CD14-positive monocyte (primary cell): ENCODE measurements at regions not wholly inside any gene's neighbourhood (a gene's known extent, or its start where the extent isn't known, plus 50 kb on each side); places are given as distances from the start of the nearest gene placed in this dataset.

Source experiments
- DNase-seq, 3 donors: peaks; one replicate each; pipeline ENCODE4 v3.0.0-alpha.2; 2011 to 2022
- H2AFZ ChIP-seq: 2 replicates; pipeline ENCODE4 v1.6.0; 2012; ENCODE audit warnings: mild to moderate bottlenecking, low read depth, low read length, inconsistent platforms; ENCODE audit not compliant: insufficient read depth, poor library complexity, severe bottlenecking
- H3K27ac ChIP-seq, 2 donors: 1 replicate in 1 of 2; 2 replicates in 1 of 2; pipeline ENCODE4 v1.5.1; 2012 to 2013; ENCODE audit warnings: low read length in 2 of 2, control low read depth in 1 of 2, inconsistent platforms in 1 of 2, low read depth in 1 of 2, mild to moderate bottlenecking in 1 of 2
- H3K27me3 ChIP-seq, 2 donors: one replicate each; pipeline versions ENCODE4 v1.6.0 to v1.6.1; 2011 to 2013; ENCODE audit warnings: low read length in 2 of 2; ENCODE audit not compliant: control insufficient read depth in 2 of 2, insufficient read depth in 2 of 2
- H3K36me3 ChIP-seq, 2 donors: replicated peaks in 1 of 2; 1 replicate in 1 of 2; 2 replicates in 1 of 2; pipeline versions ENCODE4 v1.5.1 to v1.6.1; 2012 to 2013; ENCODE audit warnings: low read length in 2 of 2, control low read depth in 1 of 2, inconsistent platforms in 1 of 2, mild to moderate bottlenecking in 1 of 2; ENCODE audit not compliant: insufficient read depth in 2 of 2, control insufficient read depth in 1 of 2
- H3K4me1 ChIP-seq, 2 donors: 1 replicate in 1 of 2; 2 replicates in 1 of 2; pipeline versions ENCODE4 v1.5.1 to v1.6.1; 2012 to 2013; ENCODE audit warnings: low read length in 2 of 2, control low read depth in 1 of 2, inconsistent platforms in 1 of 2, mild to moderate bottlenecking in 1 of 2, moderate library complexity in 1 of 2; ENCODE audit not compliant: insufficient read depth in 2 of 2, control insufficient read depth in 1 of 2
- H3K4me2 ChIP-seq: replicated peaks from 2 replicates; pipeline ENCODE3; 2012; ENCODE audit warnings: low read length, moderate library complexity, mild to moderate bottlenecking; ENCODE audit not compliant: poor library complexity, severe bottlenecking; ENCODE audit errors: extremely low read depth
- H3K4me3 ChIP-seq, 3 experiments: fragments of 200-600 bp in 1 of 3; sonication (generic) in 1 of 3; replicated peaks in 1 of 3; 1 replicate in 2 of 3; 2 replicates in 1 of 3; pipeline ENCODE4 v1.5.1; 2011 to 2013; ENCODE audit warnings: low read length in 3 of 3, mild to moderate bottlenecking in 3 of 3, control low read depth in 2 of 3, low read depth in 2 of 3, inconsistent platforms in 1 of 3, moderate library complexity in 1 of 3
- H3K79me2 ChIP-seq: 2 replicates; pipeline ENCODE4 v1.6.0; 2012; ENCODE audit warnings: mild to moderate bottlenecking, control low read depth, inconsistent platforms, low read length, moderate library complexity; ENCODE audit not compliant: insufficient read depth
- H3K9ac ChIP-seq: 2 replicates; pipeline ENCODE4 v1.6.0; 2017; ENCODE audit warnings: low read length, mild to moderate bottlenecking; ENCODE audit not compliant: insufficient read depth, poor library complexity, severe bottlenecking
- H3K9me3 ChIP-seq, 2 donors: replicated peaks in 1 of 2; 1 replicate in 1 of 2; 2 replicates in 1 of 2; pipeline versions ENCODE4 v1.5.1 to v1.6.1; 2012 to 2013; ENCODE audit warnings: low read length in 2 of 2, control low read depth in 1 of 2; ENCODE audit not compliant: control insufficient read depth in 1 of 2, insufficient read depth in 1 of 2
- H4K20me1 ChIP-seq: 2 replicates; pipeline ENCODE4 v1.6.0; 2012; ENCODE audit warnings: mild to moderate bottlenecking, low read length, control low read depth, moderate library complexity; ENCODE audit not compliant: insufficient read depth
- H3K27ac Mint-ChIP-seq, 7 donors: one replicate each; pipeline ENCODE4 v1.8.0; 2020; ENCODE audit warnings: mild to moderate bottlenecking in 7 of 7, mixed read lengths in 7 of 7, moderate library complexity in 6 of 7, inconsistent platforms in 2 of 7
- H3K27me3 Mint-ChIP-seq, 3 donors: one replicate each; pipeline ENCODE4 v1.8.0; 2021 to 2022; ENCODE audit warnings: low read depth in 3 of 3, mild to moderate bottlenecking in 3 of 3, mixed read lengths in 3 of 3, moderate library complexity in 3 of 3, inconsistent platforms in 1 of 3
- H3K36me3 Mint-ChIP-seq, 2 donors: one replicate each; pipeline ENCODE4 v1.8.0; 2020; ENCODE audit warnings: mixed read lengths in 2 of 2, inconsistent platforms in 1 of 2, mild to moderate bottlenecking in 1 of 2
- H3K4me1 Mint-ChIP-seq: one replicate; pipeline ENCODE4 v1.8.0; 2020; ENCODE audit warnings: mild to moderate bottlenecking, mixed read lengths
- H3K4me3 Mint-ChIP-seq, 2 donors: one replicate each; pipeline ENCODE4 v1.8.0; 2020; ENCODE audit warnings: mild to moderate bottlenecking in 2 of 2, mixed read lengths in 2 of 2, moderate library complexity in 1 of 2
- H3K9me3 Mint-ChIP-seq, 7 donors: one replicate each; pipeline ENCODE4 v1.8.0; 2020 to 2022; ENCODE audit warnings: mixed read lengths in 7 of 7, mild to moderate bottlenecking in 6 of 7, moderate library complexity in 6 of 7, inconsistent platforms in 2 of 7
- WGBS: methylation state at CpG from one replicate; pipeline ENCODE4 v1.1.5; 2013; ENCODE audit warnings: missing lambda C conversion rate; ENCODE audit not compliant: insufficient coverage; 5-methylcytosine and 5-hydroxymethylcytosine counted together
- intact Hi-C, 2 donors: fragments of 100-400 bp; cut with micrococcal nuclease; formaldehyde crosslinking; loops; one replicate each; pipeline versions ENCODE4 v1.15.0 to v1.15.1; 2023
- TF ChIP-seq, protein P1 (sequence below): fragments of 200-600 bp; IDR thresholded peaks from one replicate; pipeline ENCODE4 v1.8.0; 2022; ENCODE audit warnings: antibody characterized with exemption, mild to moderate bottlenecking

DNA sequence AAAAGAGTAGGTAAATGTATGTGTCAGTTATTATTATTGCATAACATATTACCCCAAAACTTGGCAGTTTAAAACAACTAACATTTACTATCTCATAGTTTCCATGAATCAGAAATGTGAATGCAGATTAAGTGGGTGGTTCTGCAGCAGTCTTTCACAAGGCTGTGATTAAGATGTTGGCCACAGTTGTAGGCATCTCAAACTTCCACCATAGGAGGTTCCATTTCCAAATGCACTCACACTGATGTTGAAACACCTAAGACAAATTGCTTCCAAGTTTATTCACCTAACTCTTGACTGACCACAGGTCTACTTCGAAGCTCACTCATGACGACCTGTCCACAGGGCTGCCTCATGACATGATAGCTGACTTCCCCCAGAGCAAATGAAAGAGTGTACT, 360.8 kb downstream of the GRB14 start:
- Histone ChIP-seq H3K9me3 (peaks cover 3 to 5% of the 10 kb centered on the region in 2 donors), H3K4me2 (no peak overlapping the region), H3K4me1 (no peaks in the 10 kb centered on the region), H3K36me3 (no peaks in the 10 kb centered on the region), H3K79me2 (no peaks in the 10 kb centered on the region), H2AFZ (no peak overlapping the region), H3K27me3 (no peaks in the 10 kb centered on the region), H3K9ac (no peak overlapping the region), H3K4me3 (no peak overlapping the region), H3K27ac (no peak overlapping the region), H4K20me1 (no peaks in the 10 kb centered on the region)
- Mint-ChIP-seq H3K36me3 (no peaks in the 10 kb centered on the region), H3K27ac (no peak overlapping the region), H3K4me1 (no peaks in the 10 kb centered on the region), H3K27me3 (no peaks in the 10 kb centered on the region), H3K9me3 (peaks cover 4 to 12% (median 6%) of the 10 kb centered on the region in 7 donors), H3K4me3 (no peak overlapping the region)
- TF ChIP-seq, protein P1, sequence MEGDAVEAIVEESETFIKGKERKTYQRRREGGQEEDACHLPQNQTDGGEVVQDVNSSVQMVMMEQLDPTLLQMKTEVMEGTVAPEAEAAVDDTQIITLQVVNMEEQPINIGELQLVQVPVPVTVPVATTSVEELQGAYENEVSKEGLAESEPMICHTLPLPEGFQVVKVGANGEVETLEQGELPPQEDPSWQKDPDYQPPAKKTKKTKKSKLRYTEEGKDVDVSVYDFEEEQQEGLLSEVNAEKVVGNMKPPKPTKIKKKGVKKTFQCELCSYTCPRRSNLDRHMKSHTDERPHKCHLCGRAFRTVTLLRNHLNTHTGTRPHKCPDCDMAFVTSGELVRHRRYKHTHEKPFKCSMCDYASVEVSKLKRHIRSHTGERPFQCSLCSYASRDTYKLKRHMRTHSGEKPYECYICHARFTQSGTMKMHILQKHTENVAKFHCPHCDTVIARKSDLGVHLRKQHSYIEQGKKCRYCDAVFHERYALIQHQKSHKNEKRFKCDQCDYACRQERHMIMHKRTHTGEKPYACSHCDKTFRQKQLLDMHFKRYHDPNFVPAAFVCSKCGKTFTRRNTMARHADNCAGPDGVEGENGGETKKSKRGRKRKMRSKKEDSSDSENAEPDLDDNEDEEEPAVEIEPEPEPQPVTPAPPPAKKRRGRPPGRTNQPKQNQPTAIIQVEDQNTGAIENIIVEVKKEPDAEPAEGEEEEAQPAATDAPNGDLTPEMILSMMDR, result no peak
- DNase-seq, result no peak
- intact Hi-C loops, result no loop called here
- no CpG with 5 or more reads among the region's 2 CpGs for WGBS

GRCh38 chr2:164257742-164258141, 363.5 kb downstream of the GRB14 start:
- H3K4me1 Mint-ChIP-seq, result no peaks in the 10 kb centered on the region
- H3K9ac ChIP-seq, result no peak overlapping the region
- no peak overlapping the region for H3K27ac Mint-ChIP-seq
- intact Hi-C loops, result no loop called here
- H3K4me3 Mint-ChIP-seq, result no peak overlapping the region
- H3K4me1 ChIP-seq, result no peaks in the 10 kb centered on the region
- H3K9me3 Mint-ChIP-seq, result peaks cover 3 to 9% (median 5%) of the 10 kb centered on the region in 7 donors
- H4K20me1 ChIP-seq, result no peaks in the 10 kb centered on the region
- no peaks in the 10 kb centered on the region for H3K79me2 ChIP-seq
- WGBS, result 91% methylated on average over 1 of the region's 3 CpGs
- H3K36me3 ChIP-seq, result no peaks in the 10 kb centered on the region
- TF ChIP-seq, protein P1, result no peak
- H3K36me3 Mint-ChIP-seq, result no peaks in the 10 kb centered on the region
- no peak overlapping the region for H3K4me2 ChIP-seq
- no peak overlapping the region for H3K27ac ChIP-seq
- no peak overlapping the region for H3K4me3 ChIP-seq
- no peaks in the 10 kb centered on the region for H3K27me3 ChIP-seq
- no peaks in the 10 kb centered on the region for H3K27me3 Mint-ChIP-seq
- H2AFZ ChIP-seq, result no peak overlapping the region
- DNase-seq, result no peak
- peaks cover 3 to 5% of the 10 kb centered on the region in 2 donors for H3K9me3 ChIP-seq
